HCT116 (cell line): ENCODE measurements at regions not wholly inside any gene's neighbourhood (a gene's known extent, or its start where the extent isn't known, plus 50 kb on each side); places are given as distances from the start of the nearest gene placed in this dataset.

ENCODE experiments used
- ATAC-seq: fragments of 200-7000 bp; cut with Tn5 transposase; 2 replicates; pipeline ENCODE4 v1.9.1; 2020; ENCODE audit warnings: mild to moderate bottlenecking, moderate library complexity
- BruUV-seq: library from RNA; stranded (reverse); fragments of 400-500 nt; replicated peaks from 2 replicates; lab custom pipeline; 2021; lab: Mats Ljungman, UMichigan
- CTCF ChIA-PET: fragments of 300-600 bp; sonication (Branson Sonifier 250); formaldehyde crosslinking; loops from one replicate; lab custom pipeline; 2021; ENCODE audit warnings: antibody characterized with exemption; lab: Charles Lee
- POLR2A ChIA-PET: fragments of 300-600, 350-600 bp; sonication (Branson Sonifier 250); formaldehyde crosslinking; loops from one replicate; lab custom pipeline; 2021; ENCODE audit warnings: antibody characterized with exemption; lab: Charles Lee
- RAD21 ChIA-PET, 2 experiments: fragments of 300-600 bp; sonication (Branson Sonifier 250); formaldehyde crosslinking; loops; one replicate each; lab custom pipeline; 2023; ENCODE audit warnings: low total read pairs in 2 of 2; ENCODE audit not compliant: uncharacterized antibody in 2 of 2, unreplicated experiment in 2 of 2, low non-redundant PET in 1 of 2; lab: Charles Lee
- DNase-seq: peaks from one replicate; pipeline ENCODE4 v3.0.0-alpha.2; 2010; ENCODE audit warnings: low read depth, low spot score
- H2AFZ ChIP-seq: fragments of 200-600 bp; shearing (Covaris generic), sonication (generic); 2 replicates; pipeline ENCODE4 v1.6.1; 2017; ENCODE audit warnings: low read depth, mixed run types, mixed read lengths, antibody characterized with exemption, low read length; ENCODE audit not compliant: poor library complexity, severe bottlenecking
- H3K27ac ChIP-seq: 2 replicates; pipeline ENCODE4 v1.5.1; 2012; ENCODE audit warnings: low read depth, low read length
- H3K27me3 ChIP-seq: fragments of 200-600 bp; sonication (generic); 2 replicates; pipeline ENCODE4 v1.6.1; 2016; ENCODE audit warnings: mixed run types, low read length, mixed read lengths; ENCODE audit not compliant: insufficient read depth
- H3K36me3 ChIP-seq, 2 experiments: fragments of 200-500 bp in 1 of 2; fragments of 200-600 bp in 1 of 2; sonication (Bioruptor generic) in 1 of 2; sonication (generic) in 1 of 2; 2 replicates each; pipeline versions ENCODE4 v1.5.1 to v1.6.1; 2014 to 2016; ENCODE audit warnings: low read length in 2 of 2, inconsistent platforms in 1 of 2, mixed read lengths in 1 of 2, mixed run types in 1 of 2; ENCODE audit not compliant: insufficient read depth in 2 of 2, control insufficient read depth in 1 of 2
- H3K4me1 ChIP-seq, 2 experiments: fragments of 200-600 bp in 1 of 2; sonication (generic) in 1 of 2; 2 replicates each; pipeline versions ENCODE4 v1.5.1 to v1.6.1; 2012 to 2017; ENCODE audit warnings: low read length in 2 of 2, inconsistent platforms in 1 of 2, mild to moderate bottlenecking in 1 of 2, mixed read lengths in 1 of 2, mixed run types in 1 of 2, moderate library complexity in 1 of 2; ENCODE audit not compliant: insufficient read depth in 2 of 2, control insufficient read depth in 1 of 2
- H3K4me2 ChIP-seq: fragments of 200-600 bp; sonication (generic); 2 replicates; pipeline ENCODE4 v1.6.1; 2017; ENCODE audit warnings: mixed run types, low read length, mixed read lengths
- H3K4me3 ChIP-seq, 2 experiments: fragments of 200-600 bp in 1 of 2; sonication (generic) in 1 of 2; replicated peaks in 1 of 2; 2 replicates each; pipeline ENCODE4 v1.5.1; 2011 to 2016; ENCODE audit warnings: low read length in 2 of 2, control low read depth in 1 of 2, low read depth in 1 of 2, mild to moderate bottlenecking in 1 of 2, mixed read lengths in 1 of 2, mixed run types in 1 of 2
- H3K79me2 ChIP-seq: fragments of 200-600 bp; sonication (generic); 2 replicates; pipeline ENCODE4 v1.6.1; 2017; ENCODE audit warnings: mild to moderate bottlenecking, mixed run types, low read length, moderate library complexity, mixed read lengths; ENCODE audit not compliant: insufficient read depth
- H3K9ac ChIP-seq: fragments of 200-600 bp; sonication (generic); 2 replicates; pipeline ENCODE4 v1.6.1; 2016; ENCODE audit warnings: low read length, mixed read lengths
- H3K9me2 ChIP-seq: fragments of 200-600 bp; sonication (generic), shearing (Covaris generic); 2 replicates; pipeline ENCODE4 v1.6.1; 2017; ENCODE audit warnings: mixed run types, mild to moderate bottlenecking, moderate library complexity; ENCODE audit not compliant: insufficient read depth
- H3K9me3 ChIP-seq, 2 experiments: fragments of 200-500 bp in 1 of 2; fragments of 200-600 bp in 1 of 2; sonication (Bioruptor generic) in 1 of 2; sonication (generic) in 1 of 2; 2 replicates each; pipeline ENCODE4 v1.6.1; 2014 to 2017; ENCODE audit warnings: low read length in 2 of 2, mixed read lengths in 2 of 2, inconsistent platforms in 1 of 2, low read depth in 1 of 2, mild to moderate bottlenecking in 1 of 2, mixed run types in 1 of 2, moderate library complexity in 1 of 2; ENCODE audit not compliant: control insufficient read depth in 1 of 2, insufficient read depth in 1 of 2
- H4K20me1 ChIP-seq: fragments of 200-600 bp; sonication (generic), shearing (Covaris generic); 2 replicates; pipeline ENCODE4 v1.6.1; 2017; ENCODE audit warnings: mixed run types, mild to moderate bottlenecking, moderate library complexity; ENCODE audit not compliant: insufficient read depth
- CBX3 ChIP-seq: IDR thresholded peaks from 2 replicates; pipeline ENCODE4 v1.6.1; 2012; ENCODE audit warnings: low read depth
- EZH2phosphoT487 ChIP-seq: fragments of 200-600 bp; IDR thresholded peaks from 2 replicates; pipeline ENCODE4 v1.6.1; 2018; ENCODE audit warnings: antibody characterized with exemption, borderline replicate concordance
- MAX ChIP-seq: IDR thresholded peaks from 2 replicates; pipeline ENCODE4 v1.6.1; 2012
- REST ChIP-seq: IDR thresholded peaks from 2 replicates; pipeline ENCODE4 v1.6.1; 2012; ENCODE audit warnings: low read depth
- TCF7L2 ChIP-seq: IDR thresholded peaks from 2 replicates; pipeline ENCODE4 v1.7.0; 2011; ENCODE audit warnings: borderline replicate concordance, inconsistent platforms; ENCODE audit not compliant: insufficient read depth, insufficient read length; ENCODE audit errors: extremely low read depth
- ZFX ChIP-seq: fragments of 450-650 bp; IDR thresholded peaks from 2 replicates; pipeline ENCODE4 v1.6.1; 2017
- ZNF274 ChIP-seq: fragments of 200-500 bp; sonication (Bioruptor generic); IDR thresholded peaks from 2 replicates; pipeline ENCODE4 v1.6.1; 2014; ENCODE audit warnings: mild to moderate bottlenecking, low read depth, low read length, inconsistent platforms
- intact Hi-C: fragments of 100-400 bp; cut with micrococcal nuclease; formaldehyde crosslinking; loops from 2 replicates; pipeline ENCODE4 v1.10.0; 2022

GRCh38 chr2:173511942-173512341 is 157.3 kb downstream of the CDCA7 start:
- ATAC-seq, result no peak
- no peaks in the 10 kb centered on the region for H3K79me2 ChIP-seq
- BruUV-seq, result no TSS peak
- ChIA-PET POLR2A (no interaction called here), CTCF (no interaction called here), RAD21 (no interaction called here)
- H3K4me2 ChIP-seq, result no peak overlapping the region
- no peak overlapping the region for H2AFZ ChIP-seq
- H3K27me3 ChIP-seq, result no peaks in the 10 kb centered on the region
- no peak overlapping the region for H3K27ac ChIP-seq
- no peaks in the 10 kb centered on the region for H3K9me3 ChIP-seq
- intact Hi-C loops, result no loop called here
- H3K4me3 ChIP-seq, result no peak overlapping the region
- H4K20me1 ChIP-seq, result no peaks in the 10 kb centered on the region
- no peaks in the 10 kb centered on the region for H3K4me1 ChIP-seq
- H3K9ac ChIP-seq, result no peak overlapping the region
- no peak for TF ChIP-seq CBX3
- no peak for TF ChIP-seq MAX
- TF ChIP-seq REST, result no peak
- TF ChIP-seq TCF7L2, result no peak
- no peak for TF ChIP-seq EZH2phosphoT487
- no peak for TF ChIP-seq ZNF274
- TF ChIP-seq ZFX, result no peak
- H3K36me3 ChIP-seq, result no peaks in the 10 kb centered on the region
- no peaks in the 10 kb centered on the region for H3K9me2 ChIP-seq
- DNase-seq, result no peak
